Fibroblast of mammary gland (primary cell): ENCODE measurements at regions not wholly inside any gene's neighbourhood (a gene's known extent, or its start where the extent isn't known, plus 50 kb on each side); places are given as distances from the start of the nearest gene placed in this dataset.
"Not testable (repeated sequence)": the region's sequence is repeated elsewhere in the genome, so short reads cannot be mapped to it uniquely, and the experiment has no call there.

Source experiments
- DNase-seq: peaks from one replicate; pipeline ENCODE4 v3.0.0-alpha.2; 2010; ENCODE audit warnings: low read depth
- H3K4me3 ChIP-seq: 2 replicates; pipeline ENCODE4 v1.5.1; 2011; ENCODE audit warnings: low read depth, mild to moderate bottlenecking, low read length, moderate library complexity; ENCODE audit not compliant: control insufficient read depth
- TF ChIP-seq, protein P1 (sequence below): conservative IDR thresholded peaks from 2 replicates; pipeline ENCODE4 v1.5.1; 2011; ENCODE audit warnings: low read depth, low read length, inconsistent platforms; ENCODE audit not compliant: control insufficient read depth, insufficient read depth

DNA sequence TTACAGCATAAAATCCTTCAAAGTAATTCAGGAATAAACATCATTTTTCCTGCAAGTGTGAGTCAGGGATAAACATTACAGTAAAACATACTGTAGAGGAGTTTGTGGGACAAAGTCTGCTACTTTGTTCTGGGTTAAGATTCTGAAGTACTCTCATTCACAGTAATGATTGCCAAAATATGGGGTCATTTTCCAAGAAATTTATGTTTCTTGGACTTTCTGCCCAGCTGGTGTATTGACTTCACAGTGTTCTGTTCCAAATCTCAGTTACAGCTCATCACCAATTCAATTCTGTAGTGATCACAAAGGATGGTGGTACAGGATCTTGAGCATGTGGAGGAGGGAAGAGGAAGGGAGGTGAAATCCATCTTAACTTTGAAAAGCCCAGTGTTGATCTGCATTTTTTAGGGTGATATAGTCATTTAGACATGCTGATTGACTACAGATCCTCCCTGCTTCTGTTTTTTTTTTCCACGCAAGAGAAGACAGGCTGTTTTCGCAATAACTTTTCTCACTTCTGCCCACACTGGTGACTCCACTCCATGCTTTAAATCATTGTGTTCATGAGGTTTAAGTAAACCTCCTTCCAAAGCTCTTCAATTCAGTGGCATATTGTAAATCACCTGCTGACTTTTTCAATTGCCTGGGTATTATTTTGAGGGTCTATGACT lies 60.4 kb upstream of the C1orf53 start:
- TF ChIP-seq, protein P1, sequence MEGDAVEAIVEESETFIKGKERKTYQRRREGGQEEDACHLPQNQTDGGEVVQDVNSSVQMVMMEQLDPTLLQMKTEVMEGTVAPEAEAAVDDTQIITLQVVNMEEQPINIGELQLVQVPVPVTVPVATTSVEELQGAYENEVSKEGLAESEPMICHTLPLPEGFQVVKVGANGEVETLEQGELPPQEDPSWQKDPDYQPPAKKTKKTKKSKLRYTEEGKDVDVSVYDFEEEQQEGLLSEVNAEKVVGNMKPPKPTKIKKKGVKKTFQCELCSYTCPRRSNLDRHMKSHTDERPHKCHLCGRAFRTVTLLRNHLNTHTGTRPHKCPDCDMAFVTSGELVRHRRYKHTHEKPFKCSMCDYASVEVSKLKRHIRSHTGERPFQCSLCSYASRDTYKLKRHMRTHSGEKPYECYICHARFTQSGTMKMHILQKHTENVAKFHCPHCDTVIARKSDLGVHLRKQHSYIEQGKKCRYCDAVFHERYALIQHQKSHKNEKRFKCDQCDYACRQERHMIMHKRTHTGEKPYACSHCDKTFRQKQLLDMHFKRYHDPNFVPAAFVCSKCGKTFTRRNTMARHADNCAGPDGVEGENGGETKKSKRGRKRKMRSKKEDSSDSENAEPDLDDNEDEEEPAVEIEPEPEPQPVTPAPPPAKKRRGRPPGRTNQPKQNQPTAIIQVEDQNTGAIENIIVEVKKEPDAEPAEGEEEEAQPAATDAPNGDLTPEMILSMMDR, result no peak
- DNase-seq, result peak; percentile 67
- H3K4me3 ChIP-seq, result no peak overlapping the region

DNA sequence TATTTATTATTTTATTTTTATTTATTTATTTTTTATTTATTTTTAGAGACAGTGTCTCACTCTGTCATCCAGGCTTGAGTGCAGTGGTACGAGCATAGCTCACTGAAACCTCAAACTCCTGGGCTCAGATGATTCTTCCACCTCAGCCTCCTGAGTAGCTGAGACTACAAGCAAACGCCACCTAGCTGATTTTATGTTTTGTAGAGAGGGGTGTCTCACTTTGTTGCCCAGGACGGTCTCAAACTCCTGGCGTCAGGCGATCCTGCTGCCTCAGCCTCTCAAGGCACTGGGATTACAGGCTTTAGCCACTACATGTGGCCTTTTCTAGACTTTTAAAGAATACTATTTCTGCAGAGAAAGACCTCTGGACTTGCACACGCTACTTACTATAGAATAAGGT lies 61.3 kb upstream of the C1orf53 start:
- no peak overlapping the region for H3K4me3 ChIP-seq

DNA sequence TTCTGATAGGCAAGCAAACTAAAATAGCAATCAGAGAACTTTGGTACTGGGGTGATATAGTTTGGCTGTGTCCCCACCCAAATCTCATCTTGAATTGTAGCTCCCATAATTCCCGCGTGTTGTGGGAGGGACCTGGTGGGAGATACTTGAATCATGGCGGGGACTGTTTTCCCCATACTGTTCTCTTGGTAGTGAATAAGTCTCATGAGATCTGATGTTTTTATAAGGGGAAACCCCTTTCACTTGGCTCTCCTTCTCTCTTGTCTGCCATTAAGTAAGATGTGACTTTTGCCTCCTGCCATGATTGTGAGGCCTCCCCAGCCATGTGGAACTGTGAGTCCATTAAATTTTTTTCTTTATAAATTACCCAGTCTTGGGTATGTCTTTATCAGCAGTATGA lies 62.6 kb upstream of the C1orf53 start:
- not testable (repeated sequence) for DNase-seq, H3K4me3 ChIP-seq

More for the DNA sequence above, 61.3 kb upstream of the C1orf53 start:
- TF ChIP-seq, protein P1, result no peak
- no peak for DNase-seq

GRCh38 chr1:197838836-197839235 lies 63.6 kb upstream of the DENND1B start:
- no peak overlapping the region for H3K4me3 ChIP-seq
- DNase-seq, result peak; percentile 90
- TF ChIP-seq, protein P1, result no peak

DNA sequence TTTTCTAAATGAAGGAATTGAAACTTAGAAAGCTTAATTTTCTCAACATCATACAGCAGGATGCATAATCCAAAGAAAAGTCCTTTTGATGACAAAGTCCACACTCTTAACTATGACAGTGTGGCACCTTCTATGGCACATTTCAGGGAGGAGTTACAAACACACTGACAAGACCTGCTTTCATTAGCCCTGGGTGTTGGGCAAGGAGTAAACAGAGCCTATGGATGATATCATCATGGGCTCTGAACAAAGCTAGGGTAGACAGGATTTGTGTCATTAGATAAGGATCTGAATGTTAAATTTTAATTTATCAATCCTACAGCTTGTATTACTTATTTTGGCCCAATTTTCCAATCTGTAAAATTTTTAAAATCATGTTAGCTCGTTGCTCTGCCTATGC lies 62.6 kb upstream of the DENND1B start:
- TF ChIP-seq, protein P1, result no peak
- no peak overlapping the region for H3K4me3 ChIP-seq
- peak; percentile 21 for DNase-seq

GRCh38 chr1:197836356-197836755 lies 61.1 kb upstream of the DENND1B start:
- not testable (repeated sequence) for H3K4me3 ChIP-seq, DNase-seq

GRCh38 chr1:197829011-197829410 lies 53.7 kb upstream of the DENND1B start:
- DNase-seq, H3K4me3 ChIP-seq: not testable (repeated sequence)

GRCh38 chr1:197825541-197825940 lies 50.3 kb upstream of the DENND1B start:
- TF ChIP-seq, protein P1, result no peak
- DNase-seq, result no peak
- no peak overlapping the region for H3K4me3 ChIP-seq
